Stimulated activated naive B cell treated with anti-CD40 and anti-IgM and Interleukin-4, amounts not matched to agents 10 μg/mL and 1 μg/mL and 100 μg/mL, for 72 hours (primary cell): ENCODE measurements at regions not wholly inside any gene's neighbourhood (a gene's known extent, or its start where the extent isn't known, plus 50 kb on each side); places are given as distances from the start of the nearest gene placed in this dataset.

Source experiments
- ATAC-seq, 2 donors: fragments of 150-1000 bp; cut with Tn5 transposase; replicated peaks; 2 replicates each; pipeline ENCODE4 v1.10.0; 2021; ENCODE audit warnings: moderate library complexity in 1 of 2
- DNase-seq: peaks from one replicate; pipeline ENCODE4 v3.0.0; 2021
- H3K27ac Mint-ChIP-seq: one replicate; pipeline ENCODE4 v1.8.0; 2022; ENCODE audit warnings: mild to moderate bottlenecking, mixed read lengths
- H3K27me3 Mint-ChIP-seq, 2 donors: one replicate each; pipeline ENCODE4 v1.8.0; 2022; ENCODE audit warnings: mixed read lengths in 2 of 2
- H3K36me3 Mint-ChIP-seq, 2 donors: one replicate each; pipeline ENCODE4 v1.8.0; 2022; ENCODE audit warnings: mixed read lengths in 2 of 2, mild to moderate bottlenecking in 1 of 2
- H3K4me1 Mint-ChIP-seq, 2 donors: one replicate each; pipeline ENCODE4 v1.8.0; 2022; ENCODE audit warnings: mixed read lengths in 2 of 2, mild to moderate bottlenecking in 1 of 2
- H3K4me3 Mint-ChIP-seq, 2 donors: one replicate each; pipeline ENCODE4 v1.8.0; 2022; ENCODE audit warnings: mild to moderate bottlenecking in 2 of 2, mixed read lengths in 2 of 2, moderate library complexity in 1 of 2
- H3K9me3 Mint-ChIP-seq, 2 donors: one replicate each; pipeline ENCODE4 v1.8.0; 2022; ENCODE audit warnings: mixed read lengths in 2 of 2, mild to moderate bottlenecking in 1 of 2

DNA sequence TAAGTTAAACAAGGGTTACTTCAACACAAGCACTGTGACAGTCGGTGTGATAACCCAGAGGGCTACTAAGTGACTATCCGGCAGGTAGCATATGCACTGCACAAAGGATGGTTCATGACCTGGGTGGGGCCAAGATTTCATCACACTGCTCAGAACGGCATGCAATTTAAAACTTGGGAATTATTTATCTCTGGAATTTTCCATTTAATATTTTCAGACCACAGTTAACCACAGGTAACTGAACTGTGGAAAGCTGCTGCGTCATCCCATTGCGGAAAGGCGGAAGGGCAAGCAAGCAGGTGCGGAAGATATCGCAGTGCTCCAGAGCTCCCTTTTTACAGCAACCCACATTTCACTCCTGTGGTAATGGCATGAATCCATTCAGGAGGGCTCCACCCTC, 540.8 kb downstream of the INSC start:
- Mint-ChIP-seq H3K27ac (no peak overlapping the region), H3K36me3 (no peaks in the 10 kb centered on the region), H3K4me1 (no peaks in the 10 kb centered on the region), H3K4me3 (no peak overlapping the region), H3K9me3 (no peaks in the 10 kb centered on the region), H3K27me3 (peaks cover 14 to 19% of the 10 kb centered on the region in 2 donors)
- no peak for ATAC-seq
- DNase-seq: no peak

DNA sequence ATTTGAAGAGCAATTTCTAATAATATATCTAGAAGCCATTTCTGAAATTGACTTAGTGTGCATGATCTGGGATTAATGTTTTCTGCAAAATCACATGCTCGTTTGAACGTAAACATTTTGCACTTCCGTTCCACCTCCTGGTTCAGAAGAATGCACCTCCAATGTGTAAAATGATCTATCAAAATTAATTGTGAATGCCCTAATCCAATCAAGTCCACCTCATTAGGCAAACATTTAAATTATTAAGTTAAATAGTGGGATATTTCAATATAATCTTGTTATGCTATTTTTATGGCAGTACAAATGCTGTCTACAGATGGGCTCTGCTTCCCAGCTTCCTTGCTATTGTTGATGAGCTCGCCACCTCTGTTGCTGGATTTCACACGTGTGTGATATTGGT, 542.5 kb downstream of the INSC start:
- H3K9me3 Mint-ChIP-seq: no peaks in the 10 kb centered on the region
- H3K36me3 Mint-ChIP-seq: no peaks in the 10 kb centered on the region
- no peak overlapping the region for H3K27ac Mint-ChIP-seq
- ATAC-seq: no peak
- peaks cover 4 to 5% of the 10 kb centered on the region in 2 donors for H3K27me3 Mint-ChIP-seq
- H3K4me1 Mint-ChIP-seq: no peaks in the 10 kb centered on the region
- H3K4me3 Mint-ChIP-seq: no peak overlapping the region
- no peak for DNase-seq

DNA sequence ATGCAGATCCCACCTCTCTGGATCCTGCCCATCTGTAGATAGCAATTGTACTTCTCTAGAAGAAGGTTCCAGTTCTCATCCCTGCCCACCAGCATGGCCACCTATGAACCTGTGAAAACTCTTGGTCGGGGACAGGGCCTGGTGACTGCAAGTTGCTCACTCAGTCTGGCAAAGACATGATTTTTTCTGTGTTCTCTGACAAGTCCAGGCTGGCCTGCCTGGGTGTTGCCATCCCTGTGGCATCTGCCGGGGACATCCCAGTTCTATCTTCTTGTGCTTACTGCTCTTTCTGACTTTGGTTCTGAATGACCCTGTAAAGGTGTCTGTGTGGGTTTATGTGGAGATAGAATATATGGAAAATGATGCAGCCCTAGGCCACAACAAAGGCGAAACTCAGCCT, 545.8 kb downstream of the INSC start:
- no peaks in the 10 kb centered on the region for H3K4me1 Mint-ChIP-seq
- ATAC-seq (no peak), DNase-seq (no peak)
- H3K27me3 Mint-ChIP-seq: peaks cover 0 to 5% of the 10 kb centered on the region in 2 donors
- peaks cover 0 to under 1% of the 10 kb centered on the region in 2 donors for H3K9me3 Mint-ChIP-seq
- no peak overlapping the region for H3K27ac Mint-ChIP-seq
- no peak overlapping the region for H3K4me3 Mint-ChIP-seq
- H3K36me3 Mint-ChIP-seq: no peaks in the 10 kb centered on the region

DNA sequence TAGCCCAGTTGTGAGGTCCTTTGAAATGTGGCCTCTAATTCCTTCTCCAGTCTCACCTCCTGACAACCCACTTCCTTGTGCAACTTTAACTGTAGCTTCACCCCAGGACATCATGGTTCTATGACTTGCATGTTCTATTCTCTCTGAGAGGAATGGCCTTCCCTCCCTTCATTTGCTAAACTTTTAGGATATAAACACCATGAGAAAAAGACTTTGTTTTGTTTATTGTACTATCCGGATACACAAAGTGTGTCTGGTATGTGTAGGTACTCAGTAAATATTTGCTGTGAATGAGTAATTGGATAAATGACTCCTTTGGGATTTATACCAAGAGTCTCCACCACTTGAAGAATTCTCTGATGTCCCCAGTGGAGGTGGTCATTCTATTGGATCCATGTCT, 547.6 kb downstream of the INSC start:
- no peak for DNase-seq
- Mint-ChIP-seq H3K4me3 (no peak overlapping the region), H3K27ac (no peak overlapping the region), H3K36me3 (no peaks in the 10 kb centered on the region), H3K27me3 (peaks cover 0 to 5% of the 10 kb centered on the region in 2 donors), H3K9me3 (peaks cover 0 to 6% of the 10 kb centered on the region in 2 donors), H3K4me1 (no peaks in the 10 kb centered on the region)
- ATAC-seq: no peak

DNA sequence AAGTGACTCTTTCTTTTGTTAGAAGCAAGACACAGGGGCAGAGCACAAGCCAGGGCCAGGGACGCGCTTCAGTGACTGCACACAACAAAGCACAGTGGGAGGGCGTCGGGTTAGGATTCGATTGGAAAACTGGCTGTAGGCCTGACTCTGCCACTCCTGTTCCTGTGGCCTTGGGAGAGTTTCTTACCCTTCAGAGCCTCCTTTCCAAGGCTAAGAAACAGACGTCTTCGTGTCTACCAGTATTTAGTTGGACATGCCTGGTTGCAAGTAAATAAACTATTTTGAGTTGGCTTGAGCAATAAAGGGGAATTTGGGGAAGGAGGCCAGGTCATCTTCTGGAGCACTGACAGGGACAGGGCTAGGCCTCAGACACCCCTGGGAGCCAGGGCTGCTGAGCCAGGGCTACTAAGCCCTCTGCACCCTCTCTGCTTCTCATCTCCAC, 549.1 kb downstream of the INSC start:
- no peaks in the 10 kb centered on the region for H3K36me3 Mint-ChIP-seq
- DNase-seq (no peak), ATAC-seq (no peak)
- H3K4me1 Mint-ChIP-seq: no peaks in the 10 kb centered on the region
- H3K27ac Mint-ChIP-seq: no peak overlapping the region
- H3K4me3 Mint-ChIP-seq: no peak overlapping the region
- H3K9me3 Mint-ChIP-seq: peaks cover 0 to 6% of the 10 kb centered on the region in 2 donors
- H3K27me3 Mint-ChIP-seq: peaks cover 0 to 5% of the 10 kb centered on the region in 2 donors

DNA sequence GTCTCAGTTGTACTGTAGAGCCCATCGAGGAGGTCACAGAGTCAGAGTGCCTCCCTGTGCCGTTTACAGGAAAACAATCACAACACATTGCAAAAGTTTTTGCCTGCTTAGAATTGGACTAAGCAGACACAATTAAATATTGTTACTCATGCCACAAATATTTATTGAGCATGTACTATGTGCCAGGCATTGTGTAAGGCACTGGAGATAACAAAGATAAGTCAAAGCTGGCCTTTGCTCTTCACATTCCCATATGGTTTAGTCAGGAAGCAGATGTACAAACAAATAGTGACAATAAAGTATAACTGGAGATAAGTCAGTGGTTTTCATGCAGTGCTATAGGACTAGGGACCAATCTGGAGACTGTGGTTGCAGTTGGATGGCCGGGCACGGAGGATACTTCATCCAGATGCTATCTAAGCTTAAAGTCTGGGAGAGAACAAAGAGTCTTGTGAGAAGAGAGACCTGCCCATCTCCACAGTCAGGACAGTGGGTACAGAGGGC, 550.7 kb downstream of the INSC start:
- Mint-ChIP-seq H3K4me3 (no peak overlapping the region), H3K27me3 (peaks cover 4 to 5% of the 10 kb centered on the region in 2 donors), H3K36me3 (no peaks in the 10 kb centered on the region), H3K27ac (no peak overlapping the region), H3K9me3 (peaks cover 0 to 6% of the 10 kb centered on the region in 2 donors), H3K4me1 (no peaks in the 10 kb centered on the region)
- DNase-seq (no peak), ATAC-seq (no peak)

DNA sequence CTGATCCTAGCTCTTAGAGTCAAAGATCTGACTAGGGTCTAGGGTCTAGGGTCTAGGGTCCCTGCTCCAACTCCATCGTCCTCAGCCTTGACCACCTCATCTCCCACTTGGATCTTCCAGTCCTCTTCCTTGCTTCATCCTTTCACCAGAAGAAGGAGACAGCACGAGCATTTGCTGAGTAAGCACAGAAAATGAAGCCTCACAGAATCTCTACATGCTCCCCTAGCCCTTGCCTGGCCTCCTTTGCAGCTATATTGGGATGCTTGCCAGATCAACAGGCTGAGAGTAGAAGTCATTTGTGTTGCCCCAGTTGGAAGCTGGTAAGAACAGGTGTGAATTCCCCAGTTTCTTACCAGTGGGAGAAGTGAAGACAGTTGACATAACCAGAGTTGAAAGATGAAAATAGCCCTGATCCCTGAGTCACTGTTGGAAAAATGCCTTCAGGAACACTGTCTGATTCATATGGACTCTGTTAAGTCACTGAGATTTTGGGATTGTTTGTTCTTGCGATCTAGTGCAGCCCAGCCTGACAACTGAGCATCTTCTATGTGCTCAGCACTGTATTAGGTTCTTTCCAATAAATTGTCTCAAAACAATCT, 552.5 kb downstream of the INSC start:
- Mint-ChIP-seq H3K36me3 (no peaks in the 10 kb centered on the region), H3K4me1 (no peaks in the 10 kb centered on the region), H3K27me3 (peaks cover 5 to 9% of the 10 kb centered on the region in 2 donors), H3K4me3 (no peak overlapping the region), H3K9me3 (peaks cover 0 to 6% of the 10 kb centered on the region in 2 donors), H3K27ac (no peak overlapping the region)
- ATAC-seq (no peak), DNase-seq (no peak)

DNA sequence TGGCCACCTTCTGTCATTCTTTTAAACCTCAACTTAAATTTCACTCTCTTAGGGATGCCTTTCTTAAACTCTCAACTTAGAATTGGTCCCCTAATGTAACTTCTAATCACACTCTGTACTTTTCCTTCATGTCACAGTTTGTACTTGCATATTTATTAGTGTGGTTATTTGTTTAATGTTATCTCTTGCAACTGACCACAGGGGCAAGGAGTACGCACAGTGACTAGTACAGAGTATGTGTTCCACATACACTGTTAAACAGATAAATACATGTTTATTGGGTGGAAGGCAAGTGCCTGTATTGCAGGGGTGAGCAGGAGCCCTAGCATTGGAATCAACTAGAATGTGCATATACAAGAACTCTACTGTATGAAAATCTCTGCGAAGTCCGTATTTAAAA, 554.0 kb downstream of the INSC start:
- Mint-ChIP-seq H3K4me3 (no peak overlapping the region), H3K27ac (no peak overlapping the region), H3K36me3 (no peaks in the 10 kb centered on the region), H3K9me3 (peaks cover 0 to 6% of the 10 kb centered on the region in 2 donors), H3K4me1 (no peaks in the 10 kb centered on the region), H3K27me3 (peaks cover 5 to 9% of the 10 kb centered on the region in 2 donors)
- no peak for ATAC-seq
- no peak for DNase-seq

DNA sequence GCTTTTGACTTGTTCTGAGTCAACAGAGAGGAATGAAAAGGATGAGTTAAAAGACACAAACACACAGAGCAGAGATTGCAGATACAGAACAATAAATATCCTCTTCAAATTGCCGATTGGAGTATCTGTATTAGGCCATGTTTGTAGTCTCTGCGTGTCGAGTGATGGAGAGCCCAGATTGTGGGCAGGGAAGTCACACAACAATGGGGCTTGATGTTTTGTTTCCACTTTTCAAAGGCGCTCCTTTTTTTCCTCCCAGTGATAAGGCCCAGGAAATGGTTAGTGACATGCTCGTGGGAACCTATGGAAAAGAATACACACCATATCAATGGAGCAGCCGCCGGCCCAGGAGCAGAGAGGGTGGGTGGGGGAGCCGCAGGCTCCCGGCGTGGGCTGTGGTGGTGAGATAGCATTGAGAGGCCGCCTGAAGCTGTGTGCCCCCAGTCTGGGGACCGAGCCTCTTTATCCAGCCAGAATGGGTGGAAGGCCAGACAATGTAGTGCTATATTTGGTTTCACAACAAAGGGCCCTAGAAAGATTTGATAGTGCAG, 555.9 kb downstream of the INSC start:
- Mint-ChIP-seq H3K4me1 (no peaks in the 10 kb centered on the region), H3K36me3 (no peaks in the 10 kb centered on the region), H3K27ac (no peak overlapping the region), H3K4me3 (no peak overlapping the region), H3K27me3 (peaks cover 0 to 9% of the 10 kb centered on the region in 2 donors), H3K9me3 (peaks cover 0 to 5% of the 10 kb centered on the region in 2 donors)
- ATAC-seq (no peak), DNase-seq (no peak)

DNA sequence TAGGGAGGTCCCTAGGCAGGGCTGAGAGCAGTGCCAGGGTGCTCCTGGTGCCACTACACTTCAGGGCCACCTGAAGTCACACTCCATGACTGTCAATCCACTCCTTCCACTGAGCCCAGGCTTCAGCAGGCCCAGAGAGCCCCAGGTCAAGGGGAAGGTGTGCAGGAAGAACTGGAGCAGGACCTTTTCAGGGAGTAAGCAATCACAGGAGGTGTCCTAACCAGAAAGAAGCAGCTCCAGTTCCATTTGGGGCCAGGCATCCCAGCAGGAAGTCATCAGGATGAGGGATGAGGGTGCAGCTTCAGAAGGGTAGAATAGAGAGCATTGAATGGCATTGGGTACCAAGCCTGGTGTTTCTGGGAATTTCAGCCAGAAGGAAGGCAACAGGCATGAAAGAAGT, 556.5 kb downstream of the INSC start:
- Mint-ChIP-seq H3K4me3 (no peak overlapping the region), H3K4me1 (no peaks in the 10 kb centered on the region), H3K9me3 (peaks cover 0 to 5% of the 10 kb centered on the region in 2 donors), H3K36me3 (no peaks in the 10 kb centered on the region), H3K27ac (no peak overlapping the region), H3K27me3 (peaks cover 0 to 9% of the 10 kb centered on the region in 2 donors)
- DNase-seq (no peak), ATAC-seq (no peak)

DNA sequence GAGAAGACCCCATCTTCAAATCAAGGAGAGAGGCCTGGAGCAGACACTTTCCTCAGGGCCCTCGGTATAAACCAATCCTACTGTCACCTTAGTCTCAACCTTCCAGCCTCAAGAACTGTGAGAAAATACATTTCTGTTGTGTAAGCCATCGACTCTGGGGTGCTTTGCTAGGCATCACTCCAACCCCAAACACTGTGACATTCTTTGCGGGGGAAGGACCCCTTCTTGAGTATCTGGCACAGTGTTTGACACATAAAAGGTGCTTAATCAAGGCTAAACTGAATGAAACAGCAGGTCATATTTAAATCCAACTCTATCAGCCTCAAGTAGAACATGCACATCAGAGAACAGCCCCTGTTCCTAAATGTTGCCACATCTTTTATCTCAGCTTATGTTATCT, 558.1 kb downstream of the INSC start:
- no peak overlapping the region for H3K27ac Mint-ChIP-seq
- DNase-seq (no peak), ATAC-seq (no peak)
- H3K27me3 Mint-ChIP-seq: peaks cover 0 to 9% of the 10 kb centered on the region in 2 donors
- no peaks in the 10 kb centered on the region for H3K36me3 Mint-ChIP-seq
- H3K9me3 Mint-ChIP-seq: peaks cover 8 to 10% of the 10 kb centered on the region in 2 donors
- no peaks in the 10 kb centered on the region for H3K4me1 Mint-ChIP-seq
- H3K4me3 Mint-ChIP-seq: no peak overlapping the region

DNA sequence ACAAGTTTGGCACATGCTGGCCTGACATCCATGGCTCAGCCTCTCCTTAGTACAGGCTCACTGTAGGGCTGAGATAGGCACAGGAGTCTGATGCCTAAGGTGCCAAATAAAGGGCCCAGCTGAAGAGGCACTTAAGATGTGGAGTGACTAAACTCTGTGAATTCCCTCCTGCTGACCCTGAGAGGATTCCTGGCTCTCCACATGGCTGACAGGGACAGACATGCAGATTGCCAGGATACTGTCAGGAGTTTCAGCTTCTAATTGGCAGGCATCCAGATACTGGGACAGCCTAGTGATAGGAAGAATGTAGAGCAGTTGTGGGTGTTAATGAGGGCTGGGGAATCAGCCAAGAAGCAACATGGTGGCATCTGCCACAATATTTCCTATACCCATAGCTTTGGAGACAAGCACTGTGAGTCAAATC, 558.7 kb downstream of the INSC start:
- no peak for ATAC-seq
- H3K27ac Mint-ChIP-seq: no peak overlapping the region
- peaks cover 9 to 11% of the 10 kb centered on the region in 2 donors for H3K9me3 Mint-ChIP-seq
- peaks cover 0 to 9% of the 10 kb centered on the region in 2 donors for H3K27me3 Mint-ChIP-seq
- no peak for DNase-seq
- H3K36me3 Mint-ChIP-seq: no peaks in the 10 kb centered on the region
- H3K4me3 Mint-ChIP-seq: no peak overlapping the region
- no peaks in the 10 kb centered on the region for H3K4me1 Mint-ChIP-seq

DNA sequence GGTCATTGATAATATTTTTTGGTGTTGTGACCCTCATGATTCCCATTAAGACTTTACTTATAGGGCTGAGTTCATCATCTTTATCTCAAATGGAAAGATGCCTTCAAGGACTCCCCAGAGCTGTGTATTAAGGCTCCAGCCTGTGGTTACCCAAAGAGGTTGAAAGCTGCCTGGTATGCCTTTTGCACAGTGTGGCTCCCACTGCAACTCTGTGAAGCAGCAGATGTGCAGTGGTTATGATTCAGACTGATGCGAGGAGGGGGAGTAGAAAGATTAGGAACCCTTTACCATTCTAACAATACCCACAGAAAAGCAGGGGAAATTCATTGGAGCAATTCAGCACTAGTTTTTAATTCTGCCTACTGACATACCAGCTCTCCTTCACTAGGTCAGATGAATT, 560.0 kb downstream of the INSC start:
- Mint-ChIP-seq H3K9me3 (peaks cover 11 to 13% of the 10 kb centered on the region in 2 donors), H3K4me3 (no peak overlapping the region), H3K27me3 (peaks cover 0 to 9% of the 10 kb centered on the region in 2 donors), H3K4me1 (no peaks in the 10 kb centered on the region), H3K36me3 (no peaks in the 10 kb centered on the region), H3K27ac (no peak overlapping the region)
- ATAC-seq (no peak), DNase-seq (no peak)

DNA sequence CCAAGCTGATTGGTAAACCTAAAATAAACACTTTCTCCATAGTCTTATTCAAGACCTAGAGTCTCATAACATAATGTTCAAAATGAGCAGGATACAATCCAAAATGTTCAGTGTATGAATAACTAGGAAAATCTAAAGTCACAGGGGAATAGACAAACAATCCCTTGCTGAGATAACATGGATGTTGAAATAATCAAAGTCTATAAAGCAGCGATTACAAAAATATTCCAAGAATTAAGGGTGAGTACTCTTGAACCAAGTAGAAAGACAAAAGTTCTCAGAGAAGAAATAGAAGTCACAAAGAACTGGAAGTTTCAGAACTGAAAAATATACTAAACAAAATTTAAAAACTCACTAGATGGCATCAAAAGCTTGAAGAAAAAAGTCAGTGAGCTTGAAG, 561.0 kb downstream of the INSC start:
- Mint-ChIP-seq H3K4me3 (no peak overlapping the region), H3K9me3 (peaks cover 11 to 13% of the 10 kb centered on the region in 2 donors), H3K4me1 (no peaks in the 10 kb centered on the region), H3K27ac (no peak overlapping the region), H3K36me3 (no peaks in the 10 kb centered on the region), H3K27me3 (peaks cover 0 to 4% of the 10 kb centered on the region in 2 donors)
- no peak for DNase-seq
- ATAC-seq: no peak

DNA sequence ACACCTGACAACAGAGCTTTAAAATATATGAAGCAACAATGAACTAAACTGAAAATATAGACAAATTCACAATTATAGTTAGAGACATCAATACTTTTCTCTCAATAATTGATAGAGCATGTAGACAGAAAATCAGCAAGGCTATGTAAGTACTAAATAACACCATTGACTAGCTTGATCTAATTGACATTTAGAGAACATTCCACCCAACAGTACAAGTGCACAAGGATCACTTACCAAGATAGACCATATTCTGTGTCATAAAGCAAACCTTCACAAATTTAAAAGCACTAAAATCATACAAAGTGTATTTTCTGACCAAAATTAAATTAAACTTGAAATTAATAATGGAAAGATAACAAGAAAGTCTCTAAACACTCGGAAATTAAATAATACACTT, 562.5 kb downstream of the INSC start:
- H3K36me3 Mint-ChIP-seq: no peaks in the 10 kb centered on the region
- no peak overlapping the region for H3K4me3 Mint-ChIP-seq
- peaks cover 11 to 13% of the 10 kb centered on the region in 2 donors for H3K9me3 Mint-ChIP-seq
- no peak overlapping the region for H3K27ac Mint-ChIP-seq
- no peaks in the 10 kb centered on the region for H3K4me1 Mint-ChIP-seq
- H3K27me3 Mint-ChIP-seq: no peaks in the 10 kb centered on the region
- no peak for ATAC-seq
- no peak for DNase-seq
